OCI-LY1 (cell line): ENCODE measurements at regions not wholly inside any gene's neighbourhood (a gene's known extent, or its start where the extent isn't known, plus 50 kb on each side); places are given as distances from the start of the nearest gene placed in this dataset.
A peak's percentile ranks its signal among the peaks of the same experiment; 100 is the strongest.

Experiments
- H2AFZ ChIP-seq: fragments of 200-600 bp; sonication (generic), shearing (Covaris generic); 2 replicates; pipeline ENCODE4 v1.6.0; 2014; ENCODE audit warnings: antibody characterized with exemption, mild to moderate bottlenecking, low read length
- H3F3A ChIP-seq: fragments of 200-600 bp; sonication (generic), shearing (Covaris generic); 2 replicates; pipeline ENCODE4 v1.6.0; 2014; ENCODE audit warnings: mild to moderate bottlenecking, antibody characterized with exemption, low read length, moderate library complexity; ENCODE audit not compliant: insufficient read depth
- H3K27ac ChIP-seq: fragments of 200-600 bp; sonication (generic); 2 replicates; pipeline ENCODE4 v1.5.1; 2014; ENCODE audit warnings: low read length, mixed run types, mild to moderate bottlenecking, low read depth; ENCODE audit not compliant: poor library complexity, severe bottlenecking
- H3K27me3 ChIP-seq: fragments of 200-600 bp; sonication (generic); 2 replicates; pipeline ENCODE4 v1.6.0; 2014; ENCODE audit warnings: antibody characterized with exemption, mild to moderate bottlenecking, low read length, moderate library complexity; ENCODE audit not compliant: insufficient read depth
- H3K36me3 ChIP-seq: fragments of 200-600 bp; sonication (generic); 2 replicates; pipeline ENCODE4 v1.6.1; 2014; ENCODE audit warnings: mild to moderate bottlenecking, antibody characterized with exemption, low read length, moderate library complexity, mixed read lengths; ENCODE audit not compliant: insufficient read depth
- H3K4me1 ChIP-seq: fragments of 200-600 bp; sonication (generic); 2 replicates; pipeline ENCODE4 v1.5.1; 2014; ENCODE audit warnings: mild to moderate bottlenecking, low read length, moderate library complexity; ENCODE audit not compliant: insufficient read depth, severe bottlenecking
- H3K4me2 ChIP-seq: fragments of 200-600 bp; sonication (generic), shearing (Covaris generic); 2 replicates; pipeline ENCODE4 v1.6.1; 2014; ENCODE audit warnings: low read length
- H3K4me3 ChIP-seq: fragments of 200-600 bp; sonication (generic); 2 replicates; pipeline ENCODE4 v1.5.1; 2014; ENCODE audit warnings: low read length, low read depth, mild to moderate bottlenecking, mixed read lengths; ENCODE audit not compliant: poor library complexity, severe bottlenecking
- H3K79me2 ChIP-seq: fragments of 200-600 bp; shearing (Covaris generic); 2 replicates; pipeline ENCODE4 v1.6.1; 2016; ENCODE audit warnings: mixed run types, low read length, mixed read lengths; ENCODE audit not compliant: insufficient read depth
- H3K9ac ChIP-seq: fragments of 200-600 bp; sonication (generic), shearing (Covaris generic); 2 replicates; pipeline ENCODE4 v1.6.1; 2014; ENCODE audit warnings: mild to moderate bottlenecking, low read length, mixed read lengths
- H3K9me2 ChIP-seq: fragments of 200-600 bp; sonication (generic), shearing (Covaris generic); 2 replicates; pipeline ENCODE4 v1.6.1; 2014; ENCODE audit warnings: low read depth, mild to moderate bottlenecking, low read length, mixed read lengths
- H3K9me3 ChIP-seq: fragments of 200-600 bp; shearing (Covaris generic); 2 replicates; pipeline ENCODE4 v1.6.1; 2014; ENCODE audit warnings: low read length, mixed read lengths
- H4K20me1 ChIP-seq: fragments of 200-600 bp; sonication (generic), shearing (Covaris generic); 2 replicates; pipeline ENCODE4 v1.6.0; 2016; ENCODE audit warnings: mild to moderate bottlenecking, low read length; ENCODE audit not compliant: insufficient read depth
- CTCF ChIP-seq: fragments of 200-600 bp; sonication (generic), shearing (Covaris generic); IDR thresholded peaks from 2 replicates; pipeline ENCODE4 v1.5.1; 2017; ENCODE audit warnings: mild to moderate bottlenecking, antibody characterized with exemption, low read length, moderate library complexity, mixed read lengths
- EZH2 ChIP-seq: fragments of 200-600 bp; sonication (generic), shearing (Covaris generic); IDR thresholded peaks from 2 replicates; pipeline ENCODE4 v1.8.0; 2017; ENCODE audit warnings: borderline replicate concordance, mixed run types, mild to moderate bottlenecking, antibody characterized with exemption, low read length, moderate library complexity, mixed read lengths

- peaks cover 13% of the 10 kb centered on the region for H3K9me3 ChIP-seq
These were observed 259.9 kb downstream of the IRF8 start for GRCh38 chr16:86158688-86159360.

DNA sequence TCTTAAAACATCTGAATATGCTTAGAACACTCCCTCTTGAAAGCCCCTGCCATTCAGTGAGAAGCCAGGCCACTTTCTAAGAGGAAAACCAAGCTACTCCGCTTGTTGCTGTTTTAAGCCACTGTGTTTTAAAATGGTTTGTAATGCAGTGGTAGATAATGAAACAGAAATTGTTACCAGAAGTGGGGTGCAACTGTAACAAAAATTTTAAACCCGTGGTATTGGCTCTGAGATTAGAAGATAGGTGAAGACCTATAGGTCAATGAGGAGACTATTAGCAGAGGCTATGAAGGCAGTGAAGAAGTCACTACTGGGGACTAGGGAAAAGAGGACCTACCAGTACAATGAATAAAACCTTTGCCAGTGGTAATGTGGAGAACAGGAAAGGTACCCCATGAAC, 266.5 kb downstream of the IRF8 start:
- Histone ChIP-seq H3K4me2 (no peak overlapping the region), H4K20me1 (no peaks in the 10 kb centered on the region), H3F3A (no peaks in the 10 kb centered on the region), H3K27me3 (no peaks in the 10 kb centered on the region), H2AFZ (no peak overlapping the region), H3K9me2 (no peaks in the 10 kb centered on the region), H3K9me3 (peaks cover 9% of the 10 kb centered on the region; the same call in 1 of the 2 replicates), H3K79me2 (no peaks in the 10 kb centered on the region), H3K27ac (no peak overlapping the region), H3K4me3 (no peak overlapping the region), H3K4me1 (no peaks in the 10 kb centered on the region), H3K9ac (no peak overlapping the region), H3K36me3 (no peaks in the 10 kb centered on the region)
- TF ChIP-seq EZH2: no peak
- TF ChIP-seq CTCF: no peak

More at GRCh38 chr16:86158688-86159360, 259.9 kb downstream of the IRF8 start:
- Histone ChIP-seq H3K9me2 (no peaks in the 10 kb centered on the region), H3K9ac (no peak overlapping the region), H4K20me1 (no peaks in the 10 kb centered on the region), H3K4me1 (peaks cover 6% of the 10 kb centered on the region), H3K4me2 (peak overlapping the region; percentile 40), H3K79me2 (no peaks in the 10 kb centered on the region), H3K27me3 (no peaks in the 10 kb centered on the region), H2AFZ (peak overlapping the region; percentile 100), H3K27ac (no peak overlapping the region), H3K36me3 (peaks cover 3% of the 10 kb centered on the region), H3K4me3 (peak overlapping the region; percentile 39), H3F3A (no peaks in the 10 kb centered on the region)
- TF ChIP-seq CTCF (no peak), EZH2 (no peak)

- Histone ChIP-seq H3K4me1 (no peaks in the 10 kb centered on the region), H3K27ac (no peak overlapping the region), H4K20me1 (no peaks in the 10 kb centered on the region), H3K79me2 (no peaks in the 10 kb centered on the region), H3K36me3 (no peaks in the 10 kb centered on the region), H3K9ac (no peak overlapping the region), H3K27me3 (no peaks in the 10 kb centered on the region), H3K4me2 (no peak overlapping the region), H3F3A (no peaks in the 10 kb centered on the region), H3K4me3 (no peak overlapping the region), H2AFZ (no peak overlapping the region), H3K9me2 (no peaks in the 10 kb centered on the region), H3K9me3 (peaks cover 9% of the 10 kb centered on the region; the same call in 1 of the 2 replicates)
- TF ChIP-seq EZH2 (no peak), CTCF (no peak)
These were observed 267.5 kb downstream of the IRF8 start for GRCh38 chr16:86166414-86166813.
